ENCODE measurements at regions not wholly inside any gene's neighbourhood (a gene's known extent, or its start where the extent isn't known, plus 50 kb on each side); places are given as distances from the start of the nearest gene placed in this dataset.
A peak's percentile ranks its signal among the peaks of the same experiment; 100 is the strongest.

- no peaks in the 10 kb centered on the region for H3K27me3 Mint-ChIP-seq (ENCODE audit: low read depth)
- ATAC-seq = peak; percentile 87
- DNase-seq (ENCODE audit: low spot score) = peak; percentile 96
- peak overlapping the region; percentile 98 for H3K27ac Mint-ChIP-seq
- CTCF ChIA-PET = interaction anchor here (0.7 to 1.7 kb wide), 22 partner anchors 12 to 955 kb away, joined by 3 to 12 read pairs (median 4); partner anchors contain the start of gene STARD13
- no peaks in the 10 kb centered on the region for H3K9me3 Mint-ChIP-seq
- POLR2A ChIA-PET = interaction anchor here (0.8 to 1.4 kb wide), 3 partner anchors 30 to 956 kb away, joined by 3 read pairs; partner anchors contain the start of gene PDS5B
- peaks cover 59% of the 10 kb centered on the region for H3K4me1 Mint-ChIP-seq
- H3K36me3 Mint-ChIP-seq = no peaks in the 10 kb centered on the region
- peak overlapping the region; percentile 87 for H3K4me3 Mint-ChIP-seq
- TF ChIP-seq HMGXB4 (CRISPR knock-in tag; IDR thresholded peaks at IDR 0.05) = peak; percentile 86; the same call in 1 of the 2 replicates
- TF ChIP-seq ZBTB43 (CRISPR knock-in tag; IDR thresholded peaks at IDR 0.05) = peak; percentile 40; the same call in 1 of the 2 replicates
- TF ChIP-seq MXD4 (CRISPR knock-in tag; IDR thresholded peaks at IDR 0.05; ENCODE audit: borderline replicate concordance) = no peak
- TF ChIP-seq PRRX2 (CRISPR knock-in tag; IDR thresholded peaks at IDR 0.05) = no peak
- peak; percentile 60; the same call in 1 of the 2 replicates for TF ChIP-seq TP53 (CRISPR knock-in tag; IDR thresholded peaks at IDR 0.05)
- TF ChIP-seq SP1 (CRISPR knock-in tag; conservative IDR thresholded peaks at IDR 0.05) = peak; percentile 88
- no peak for TF ChIP-seq TEAD4 (CRISPR knock-in tag; IDR thresholded peaks at IDR 0.05)
- TF ChIP-seq ZNF671 (CRISPR knock-in tag; IDR thresholded peaks at IDR 0.05) = no peak
- TF ChIP-seq ZMAT4 (CRISPR knock-in tag; IDR thresholded peaks at IDR 0.05) = no peak
- TF ChIP-seq NR1H2 (CRISPR knock-in tag; IDR thresholded peaks at IDR 0.05) = no peak
- TF ChIP-seq PREB (CRISPR knock-in tag; IDR thresholded peaks at IDR 0.05; ENCODE audit: borderline replicate concordance) = peak; percentile 85; the same call in 1 of the 2 replicates
- no peak for TF ChIP-seq PRDM15 (CRISPR knock-in tag; IDR thresholded peaks at IDR 0.05)
- TF ChIP-seq FOXP4 (CRISPR knock-in tag; IDR thresholded peaks at IDR 0.05) = peak; percentile 89
- TF ChIP-seq ESRRA (CRISPR knock-in tag; IDR thresholded peaks at IDR 0.05; ENCODE audit: borderline replicate concordance) = 0 out of 2 replicates have a peak, but pooled peaks have one; percentile 63
- no peak for TF ChIP-seq AR (CRISPR knock-in tag; IDR thresholded peaks at IDR 0.05)
- TF ChIP-seq ZNF219 (CRISPR knock-in tag; IDR thresholded peaks at IDR 0.05; ENCODE audit: borderline replicate concordance) = no peak
- no peak; the same call in 1 of the 2 replicates for TF ChIP-seq ZNF532 (CRISPR knock-in tag; IDR thresholded peaks at IDR 0.05; ENCODE audit: borderline replicate concordance)
- TF ChIP-seq ZNF263 (CRISPR knock-in tag; IDR thresholded peaks at IDR 0.05; ENCODE audit: low read depth) = no peak
Measured at GRCh38 chr13:33542309-33543088, 256.9 kb upstream of the STARD13 start.
